ENCODE measurements at regions not wholly inside any gene's neighbourhood (a gene's known extent, or its start where the extent isn't known, plus 50 kb on each side); places are given as distances from the start of the nearest gene placed in this dataset.

GRCh38 chr4:22336822-22337221 is 179.0 kb downstream of the ADGRA3 start:
- peaks cover 2% of the 10 kb centered on the region; the same call in 1 of the 2 replicates for H3K27me3 Mint-ChIP-seq (ENCODE audit: insufficient read depth)
- H3K36me3 Mint-ChIP-seq (ENCODE audit: low read depth) = no peaks in the 10 kb centered on the region
- no peaks in the 10 kb centered on the region; the same call in 1 of the 2 replicates for H3K9me3 Mint-ChIP-seq

DNA sequence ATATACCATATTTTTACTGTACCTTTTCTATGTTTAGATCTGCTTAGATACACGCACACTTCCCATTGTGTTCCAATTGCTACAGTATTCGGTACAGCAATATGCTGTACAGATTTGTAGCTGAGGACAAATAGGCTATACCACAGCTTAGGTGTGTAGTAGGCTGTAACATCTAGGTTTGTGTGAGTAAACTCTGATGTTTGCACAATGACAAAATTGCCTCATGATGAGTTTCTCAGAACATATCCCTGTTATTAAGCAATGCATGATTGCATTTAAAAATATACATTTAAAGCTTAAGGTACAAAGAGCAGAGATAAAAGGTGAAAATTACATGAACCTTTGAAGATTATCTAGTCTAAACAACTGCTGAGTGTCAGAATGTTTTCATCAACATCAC is 181.7 kb downstream of the ADGRA3 start:
- Mint-ChIP-seq H3K27ac (no peak overlapping the region), H3K27me3 (ENCODE audit: insufficient read depth) (peaks cover 2% of the 10 kb centered on the region; the same call in 1 of the 2 replicates), H3K9me3 (no peaks in the 10 kb centered on the region), H3K36me3 (ENCODE audit: low read depth) (no peaks in the 10 kb centered on the region), H3K4me3 (no peak overlapping the region), H3K4me1 (ENCODE audit: low read depth) (no peaks in the 10 kb centered on the region)
- no peak for DNase-seq
- TF ChIP-seq CTCF (IDR thresholded peaks at IDR 0.05) = no peak

More at GRCh38 chr4:22336822-22337221, 179.0 kb downstream of the ADGRA3 start:
- Mint-ChIP-seq H3K4me1 (ENCODE audit: low read depth) (no peaks in the 10 kb centered on the region), H3K27ac (no peak overlapping the region), H3K4me3 (no peak overlapping the region)
- DNase-seq = no peak
- no peak; the same call in 1 of the 2 replicates for TF ChIP-seq CTCF (IDR thresholded peaks at IDR 0.05)

DNA sequence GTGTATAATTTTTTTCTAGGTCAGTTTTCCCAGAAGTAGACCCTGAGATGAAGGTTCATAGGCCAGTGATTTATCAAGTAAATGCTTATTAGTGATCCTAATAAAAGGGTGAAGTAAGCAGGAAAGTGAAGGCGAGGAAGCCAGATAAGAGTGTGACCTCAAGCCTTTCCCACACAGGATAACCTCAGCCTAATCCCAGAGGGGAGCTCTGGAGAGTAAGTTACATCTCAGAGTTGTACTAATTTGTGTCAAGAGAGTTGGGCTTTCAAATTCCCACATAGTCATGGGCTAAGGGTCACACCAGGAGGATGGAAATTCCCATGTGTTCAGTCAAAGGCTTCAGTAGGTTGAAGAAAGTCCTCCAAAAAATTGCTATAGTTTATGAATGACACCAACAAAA is 191.4 kb downstream of the ADGRA3 start:
- no peak for TF ChIP-seq CTCF (IDR thresholded peaks at IDR 0.05)
- H3K27ac Mint-ChIP-seq = no peak overlapping the region
- H3K9me3 Mint-ChIP-seq = no peaks in the 10 kb centered on the region
- H3K4me1 Mint-ChIP-seq (ENCODE audit: low read depth) = no peaks in the 10 kb centered on the region
- H3K4me3 Mint-ChIP-seq = no peak overlapping the region
- H3K36me3 Mint-ChIP-seq (ENCODE audit: low read depth) = no peaks in the 10 kb centered on the region
- H3K27me3 Mint-ChIP-seq (ENCODE audit: insufficient read depth) = no peaks in the 10 kb centered on the region
- DNase-seq = no peak

DNA sequence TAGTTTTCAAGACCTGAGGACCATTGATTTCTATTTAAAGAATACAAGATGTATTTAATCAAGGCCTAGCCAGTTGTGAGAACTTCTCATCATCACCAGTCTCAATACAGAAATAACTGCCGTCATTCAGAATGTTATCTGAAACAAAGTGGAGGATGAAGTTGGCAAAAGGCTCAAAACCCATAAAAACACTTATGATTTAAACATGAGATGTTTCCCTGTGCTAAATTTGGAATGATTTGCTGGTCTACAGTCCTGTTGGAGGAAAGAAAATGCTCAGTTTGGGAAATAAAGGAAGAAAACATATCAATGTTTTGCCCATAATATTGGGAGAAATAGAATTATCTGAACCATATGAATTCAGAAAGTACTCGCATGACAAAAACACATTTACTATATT is 192.2 kb downstream of the ADGRA3 start:
- Mint-ChIP-seq H3K27me3 (ENCODE audit: insufficient read depth) (no peaks in the 10 kb centered on the region), H3K27ac (no peak overlapping the region), H3K9me3 (no peaks in the 10 kb centered on the region), H3K4me3 (no peak overlapping the region), H3K36me3 (ENCODE audit: low read depth) (no peaks in the 10 kb centered on the region), H3K4me1 (ENCODE audit: low read depth) (no peaks in the 10 kb centered on the region)
- no peak for DNase-seq
- no peak for TF ChIP-seq CTCF (IDR thresholded peaks at IDR 0.05)

DNA sequence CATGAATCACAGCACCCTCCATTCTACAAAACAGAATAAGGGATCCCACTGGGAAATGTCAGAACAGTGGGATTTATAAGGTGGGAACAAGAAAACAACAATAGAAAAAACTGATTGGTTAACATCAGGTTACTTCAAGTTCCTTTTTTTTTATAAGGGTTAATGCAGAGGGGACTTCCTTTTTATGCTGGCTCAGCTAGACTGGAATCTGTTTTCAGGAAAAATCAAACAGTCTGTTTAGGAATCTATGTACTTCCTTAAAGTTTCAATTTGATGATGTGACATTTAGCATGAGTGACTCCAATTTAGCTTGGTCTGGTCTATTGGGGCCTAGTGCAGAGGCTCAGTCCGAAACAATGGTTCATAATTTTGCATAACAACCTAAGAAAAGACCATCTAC is 192.9 kb downstream of the ADGRA3 start:
- H3K4me1 Mint-ChIP-seq (ENCODE audit: low read depth) = no peaks in the 10 kb centered on the region
- TF ChIP-seq CTCF (IDR thresholded peaks at IDR 0.05) = no peak
- H3K27ac Mint-ChIP-seq = no peak overlapping the region
- no peak for DNase-seq
- H3K4me3 Mint-ChIP-seq = no peak overlapping the region
- no peaks in the 10 kb centered on the region for H3K36me3 Mint-ChIP-seq (ENCODE audit: low read depth)
- H3K9me3 Mint-ChIP-seq = no peaks in the 10 kb centered on the region
- no peaks in the 10 kb centered on the region for H3K27me3 Mint-ChIP-seq (ENCODE audit: insufficient read depth)

- Mint-ChIP-seq H3K9me3 (peaks cover 4% of the 10 kb centered on the region; the same call in 1 of the 2 replicates), H3K27me3 (ENCODE audit: insufficient read depth) (peaks cover 2% of the 10 kb centered on the region), H3K4me1 (ENCODE audit: low read depth) (no peaks in the 10 kb centered on the region), H3K36me3 (ENCODE audit: low read depth) (no peaks in the 10 kb centered on the region), H3K27ac (no peak overlapping the region), H3K4me3 (no peak overlapping the region)
- no peak for TF ChIP-seq CTCF (IDR thresholded peaks at IDR 0.05)
- no peak for DNase-seq
These were observed 200.2 kb downstream of the ADGRA3 start for GRCh38 chr4:22315628-22316027.
